ENCODE measurements at regions not wholly inside any gene's neighbourhood (a gene's known extent, or its start where the extent isn't known, plus 50 kb on each side); places are given as distances from the start of the nearest gene placed in this dataset.

DNA sequence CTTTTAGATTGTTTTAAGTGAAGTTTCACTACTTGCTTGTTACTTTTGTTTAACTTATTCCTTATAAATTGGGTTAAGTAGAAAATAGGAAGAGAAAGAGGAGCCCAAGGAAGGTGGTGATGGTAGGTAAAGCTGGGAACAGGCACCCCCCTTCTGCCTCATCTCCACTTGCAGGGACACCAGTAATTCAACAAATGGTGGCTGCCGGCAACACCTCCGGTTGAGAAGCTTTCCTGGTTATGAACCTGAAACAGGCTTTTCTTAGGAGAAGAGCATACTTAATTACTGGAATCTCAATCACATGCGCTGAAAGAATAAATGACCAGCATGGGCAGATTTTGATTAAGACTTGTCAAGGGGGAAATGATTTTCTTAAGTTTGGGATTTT lies 158.9 kb upstream of the ZNF217 start:
- DNase-seq: no peak
- H3K23me2 ChIP-seq (ENCODE audit: insufficient read length, low read depth, low read length, poor library complexity, severe bottlenecking): no peaks in the 10 kb centered on the region
- H4K91ac ChIP-seq (ENCODE audit: insufficient read length, low read depth, low read length): no peak overlapping the region
- no peaks in the 10 kb centered on the region for H3K9me3 Mint-ChIP-seq
- H3K56ac ChIP-seq (ENCODE audit: insufficient read length, low read depth, low read length): no peak overlapping the region
- no CpG with 5 or more reads among the region's 3 CpGs for WGBS (ENCODE audit: extremely low coverage, insufficient read length, low lambda C conversion rate)
- peak overlapping the region; percentile 94 to 99 (median 96) for H3K27ac Mint-ChIP-seq
- TF ChIP-seq, protein P1, sequence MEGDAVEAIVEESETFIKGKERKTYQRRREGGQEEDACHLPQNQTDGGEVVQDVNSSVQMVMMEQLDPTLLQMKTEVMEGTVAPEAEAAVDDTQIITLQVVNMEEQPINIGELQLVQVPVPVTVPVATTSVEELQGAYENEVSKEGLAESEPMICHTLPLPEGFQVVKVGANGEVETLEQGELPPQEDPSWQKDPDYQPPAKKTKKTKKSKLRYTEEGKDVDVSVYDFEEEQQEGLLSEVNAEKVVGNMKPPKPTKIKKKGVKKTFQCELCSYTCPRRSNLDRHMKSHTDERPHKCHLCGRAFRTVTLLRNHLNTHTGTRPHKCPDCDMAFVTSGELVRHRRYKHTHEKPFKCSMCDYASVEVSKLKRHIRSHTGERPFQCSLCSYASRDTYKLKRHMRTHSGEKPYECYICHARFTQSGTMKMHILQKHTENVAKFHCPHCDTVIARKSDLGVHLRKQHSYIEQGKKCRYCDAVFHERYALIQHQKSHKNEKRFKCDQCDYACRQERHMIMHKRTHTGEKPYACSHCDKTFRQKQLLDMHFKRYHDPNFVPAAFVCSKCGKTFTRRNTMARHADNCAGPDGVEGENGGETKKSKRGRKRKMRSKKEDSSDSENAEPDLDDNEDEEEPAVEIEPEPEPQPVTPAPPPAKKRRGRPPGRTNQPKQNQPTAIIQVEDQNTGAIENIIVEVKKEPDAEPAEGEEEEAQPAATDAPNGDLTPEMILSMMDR (conservative IDR thresholded peaks at IDR 0.05): no peak
- no peaks in the 10 kb centered on the region for H3K27me3 ChIP-seq (ENCODE audit: insufficient read depth, low read length)
- H2AFZ ChIP-seq (ENCODE audit: low read length): peak overlapping the region; percentile 34
- H3K4ac ChIP-seq (ENCODE audit: low read depth, low read length): no peak overlapping the region
- no peak overlapping the region for H3K18ac ChIP-seq (ENCODE audit: insufficient read length, low read depth, low read length)
- no peak overlapping the region for H2BK120ac ChIP-seq (ENCODE audit: low read depth, low read length, poor library complexity, severe bottlenecking)
- no peak overlapping the region; the same call in 1 of the 2 replicates for H3K14ac ChIP-seq (ENCODE audit: insufficient read depth, low read length)
- peak overlapping the region; percentile 28 for H2BK12ac ChIP-seq (ENCODE audit: insufficient read length, low read depth, low read length)
- H3K36me3 Mint-ChIP-seq (ENCODE audit: insufficient read depth in 1 of 3, low read depth in 3 of 3): no peaks in the 10 kb centered on the region
- peak overlapping the region; percentile 89 for H3T11ph ChIP-seq (ENCODE audit: low read length)
- no peak overlapping the region for H4K8ac ChIP-seq (replicated peaks; ENCODE audit: insufficient read length, low read depth, low read length)
- H2BK5ac ChIP-seq (ENCODE audit: insufficient read length, low read length): no peak overlapping the region
- no peak overlapping the region for H2BK20ac ChIP-seq (ENCODE audit: low read depth, low read length, poor library complexity, severe bottlenecking)
- no peak overlapping the region for H2AK5ac ChIP-seq (ENCODE audit: insufficient read length, low read length)
- H3K27ac ChIP-seq (ENCODE audit: insufficient read length, low read depth, low read length): peak overlapping the region; percentile 93
- peak overlapping the region; percentile 7 for H3K9ac ChIP-seq (ENCODE audit: extremely low read depth, insufficient read length, low read length)
- peaks cover 61% of the 10 kb centered on the region in 2 experiments for H3K4me1 Mint-ChIP-seq
- no peaks in the 10 kb centered on the region for H4K20me1 ChIP-seq (ENCODE audit: control insufficient read depth, insufficient read depth, insufficient read length)
- no peak overlapping the region for H4K5ac ChIP-seq (ENCODE audit: insufficient read length, low read depth, low read length)
- no peaks in the 10 kb centered on the region for H3K27me3 Mint-ChIP-seq (ENCODE audit: low read depth)
- H3K23ac ChIP-seq (ENCODE audit: insufficient read length, low read depth, low read length): no peak overlapping the region
- peak overlapping the region in 1 of 2 experiments; percentile 62; a peak in 2 of 5 replicates for H3K4me3 Mint-ChIP-seq
- H3K79me1 ChIP-seq (ENCODE audit: insufficient read depth, low read depth, low read length, poor library complexity, severe bottlenecking): no peaks in the 10 kb centered on the region
- H3K79me2 ChIP-seq (ENCODE audit: insufficient read depth, low read length): no peaks in the 10 kb centered on the region
- H3K4me1 ChIP-seq (ENCODE audit: insufficient read depth, low read length): peaks cover 20% of the 10 kb centered on the region
- no peak overlapping the region for H2BK15ac ChIP-seq (ENCODE audit: low read depth, low read length)
- no peak overlapping the region for H3K4me2 ChIP-seq (ENCODE audit: insufficient read depth, insufficient read length, low read length)
- no peaks in the 10 kb centered on the region for H3K9me3 ChIP-seq (ENCODE audit: control insufficient read depth, low read depth, low read length)
